Central memory CD4-positive, alpha-beta T cell (primary cell): ENCODE measurements at regions not wholly inside any gene's neighbourhood (a gene's known extent, or its start where the extent isn't known, plus 50 kb on each side); places are given as distances from the start of the nearest gene placed in this dataset.

Experiments
- DNase-seq: peaks from one replicate; pipeline ENCODE4 v3.0.0; 2022

GRCh38 chr2:37549598-37549997, 121.8 kb downstream of the CDC42EP3 start:
- no peak for DNase-seq

GRCh38 chr2:37550190-37550589, 121.3 kb downstream of the CDC42EP3 start:
- DNase-seq, result no peak

- no peak for DNase-seq
Measured at GRCh38 chr2:37551783-37552182, 119.7 kb downstream of the CDC42EP3 start.

DNA sequence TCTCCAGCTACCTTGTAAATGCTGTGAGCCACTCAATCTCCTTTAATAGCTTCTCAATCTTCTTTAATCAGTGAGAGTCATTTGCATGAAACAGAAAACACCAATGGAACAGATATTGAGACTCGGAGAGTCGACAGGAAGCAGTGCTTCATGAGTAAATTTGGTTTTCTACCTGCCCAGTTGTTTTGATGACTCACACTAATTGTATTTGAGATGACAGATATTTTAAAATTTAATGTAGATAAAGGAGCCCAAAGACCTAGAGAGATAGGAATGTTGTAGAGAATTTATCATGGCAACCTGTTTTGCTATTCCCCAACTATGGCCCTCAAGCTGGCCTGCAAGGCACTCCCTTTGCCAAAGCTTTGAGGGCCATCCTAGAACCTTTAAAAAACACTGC, 119.1 kb downstream of the CDC42EP3 start:
- no peak for DNase-seq

GRCh38 chr2:37553411-37554154, 117.9 kb downstream of the CDC42EP3 start:
- no peak for DNase-seq

GRCh38 chr2:37554155-37554510, 117.3 kb downstream of the CDC42EP3 start:
- no peak for DNase-seq

- no peak for DNase-seq
Measured at GRCh38 chr2:37554687-37555086, 116.8 kb downstream of the CDC42EP3 start.

DNA sequence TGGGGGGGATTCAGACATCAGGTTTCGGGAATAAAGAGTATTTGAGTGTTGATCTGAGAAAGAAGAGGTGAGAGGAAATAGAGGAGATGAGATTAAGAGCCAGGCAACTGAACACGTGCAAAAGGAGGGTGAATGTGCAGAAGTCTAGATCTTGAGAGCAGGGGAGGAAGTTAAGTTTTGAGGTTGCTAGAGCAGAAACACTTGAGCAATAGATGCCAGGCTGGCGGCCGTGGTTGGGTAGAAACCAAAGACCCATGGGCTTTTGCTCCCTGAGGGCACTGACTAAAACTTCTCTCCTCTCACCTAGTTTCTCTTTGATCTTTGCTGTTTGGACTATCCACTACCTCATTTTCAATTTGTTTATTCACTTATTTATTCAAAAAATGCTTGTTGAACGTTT, 116.0 kb downstream of the CDC42EP3 start:
- no peak for DNase-seq

- DNase-seq, result no peak
Measured at GRCh38 chr2:37556256-37556655, 115.2 kb downstream of the CDC42EP3 start.

DNA sequence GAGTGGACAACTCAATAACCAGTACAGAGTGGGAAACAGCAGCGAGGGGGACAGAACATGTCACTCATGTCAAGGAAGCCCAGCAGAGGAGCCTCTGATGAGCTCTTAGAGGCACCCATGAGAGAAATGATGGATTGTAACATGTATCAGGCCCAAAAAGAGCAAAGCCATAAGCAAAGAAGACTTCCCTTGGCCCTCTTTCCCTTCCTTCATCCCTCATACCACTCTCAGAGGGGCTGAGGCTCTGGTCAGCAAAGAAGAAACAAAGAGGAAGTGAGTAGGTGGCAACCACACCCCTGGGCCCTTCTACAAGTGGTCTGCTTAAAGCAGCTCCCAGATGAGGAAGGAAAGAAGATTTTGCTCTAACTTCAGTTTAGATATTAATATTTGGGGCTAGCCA, 112.8 kb downstream of the CDC42EP3 start:
- DNase-seq, result no peak

DNA sequence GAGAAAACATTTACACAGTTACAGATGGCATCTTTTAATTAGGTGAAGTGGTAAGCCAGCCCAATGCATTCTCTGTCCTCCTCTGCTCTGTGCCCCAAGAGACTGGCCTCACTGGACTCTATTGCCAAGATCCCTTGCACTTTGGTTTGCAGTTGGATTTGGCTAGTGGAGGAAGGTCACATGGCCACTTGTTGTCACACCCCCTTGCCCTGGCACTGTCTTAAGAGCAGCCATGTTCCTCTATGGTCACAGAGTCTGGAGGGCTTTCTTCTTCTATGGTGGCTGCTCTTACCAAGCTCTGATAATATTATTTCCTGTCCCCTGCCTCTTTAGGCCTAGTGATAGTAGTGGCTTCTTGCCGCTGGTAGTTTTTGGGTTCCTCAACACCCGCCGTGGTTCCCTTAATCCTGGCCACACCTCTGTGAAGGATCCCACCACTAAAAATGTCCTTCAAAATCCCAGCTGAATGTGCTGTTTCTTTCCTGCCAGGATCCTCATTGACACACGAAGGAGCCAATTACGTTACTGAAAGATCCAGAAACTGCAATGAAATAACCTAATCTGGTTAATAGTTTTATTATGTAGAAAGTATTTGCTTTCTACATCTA, 111.1 kb downstream of the CDC42EP3 start:
- no peak for DNase-seq

- DNase-seq, result no peak
Measured at GRCh38 chr2:37560863-37561614, 110.4 kb downstream of the CDC42EP3 start.

DNA sequence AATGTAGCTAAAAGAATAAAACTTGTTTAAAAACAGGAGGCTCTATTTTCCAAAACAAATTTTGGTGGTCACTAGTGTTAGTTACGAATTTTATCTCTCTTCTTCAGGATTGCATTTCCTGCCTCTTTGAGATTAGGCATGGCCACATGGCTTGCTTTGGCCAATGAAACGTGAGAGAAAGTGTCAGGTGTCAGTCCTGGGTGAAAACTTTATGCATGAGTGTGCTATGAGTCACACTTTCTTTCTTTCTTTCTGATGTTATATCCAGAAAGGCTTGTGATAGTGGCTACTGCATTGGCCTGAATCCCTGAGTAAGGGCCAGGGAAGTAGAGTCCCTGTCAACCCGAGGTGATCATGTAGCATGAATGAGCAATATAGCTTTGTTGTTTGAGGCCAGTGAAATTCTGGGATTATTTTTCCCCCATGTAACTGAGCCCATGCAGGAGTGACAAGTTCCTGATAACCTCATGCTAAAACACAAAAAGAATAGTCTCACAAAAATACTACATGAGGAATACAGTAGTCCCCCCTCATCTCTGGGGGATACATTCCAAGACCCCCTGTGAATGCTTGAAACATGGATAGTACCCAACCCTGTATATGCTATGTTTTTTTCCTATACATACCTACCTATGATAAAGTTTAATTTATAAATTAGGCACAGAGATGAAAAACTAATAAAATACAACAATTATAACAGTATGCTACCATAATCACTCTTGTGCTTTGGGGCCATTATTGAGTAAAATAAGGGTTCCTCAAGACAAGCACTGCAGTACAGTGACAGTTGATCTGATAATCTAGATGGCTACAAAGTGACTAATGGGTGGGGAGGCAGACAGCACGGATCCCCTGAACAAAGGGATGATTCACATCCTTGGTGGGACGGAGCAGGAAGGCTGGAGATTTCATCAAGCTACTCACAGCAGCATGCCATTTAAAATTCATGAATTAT, 109.5 kb downstream of the CDC42EP3 start:
- no peak for DNase-seq

DNA sequence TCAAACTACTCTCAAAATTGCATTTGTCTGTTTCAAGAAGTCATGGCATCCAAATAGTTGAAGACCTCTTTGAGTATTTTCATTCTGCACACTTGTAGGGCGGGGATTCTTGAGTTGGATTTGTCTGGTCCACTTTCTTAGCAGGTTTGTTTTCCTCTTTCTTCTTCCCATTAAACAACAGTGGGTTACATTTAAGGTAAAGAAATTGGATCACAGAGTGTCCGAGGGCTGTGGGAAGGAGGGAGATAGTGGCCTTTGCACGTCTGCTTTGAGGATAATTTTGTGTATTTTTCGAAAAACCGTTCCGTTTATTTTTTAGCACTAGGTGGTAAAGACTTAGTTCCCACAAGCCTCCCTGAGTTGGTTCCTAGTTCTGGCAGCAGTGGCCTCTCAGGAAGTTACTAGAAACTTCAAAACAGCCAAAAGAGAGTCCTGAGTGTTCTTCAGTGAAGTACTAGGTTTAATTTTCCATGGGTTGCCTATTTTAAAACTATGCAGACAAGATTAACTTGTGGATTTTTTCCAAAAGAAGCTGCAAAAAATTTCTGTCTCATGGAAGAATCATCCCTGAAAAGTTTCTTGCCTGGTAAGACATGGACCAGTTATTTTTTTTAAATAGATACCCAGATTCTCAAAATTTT, 107.9 kb downstream of the CDC42EP3 start:
- no peak for DNase-seq

DNA sequence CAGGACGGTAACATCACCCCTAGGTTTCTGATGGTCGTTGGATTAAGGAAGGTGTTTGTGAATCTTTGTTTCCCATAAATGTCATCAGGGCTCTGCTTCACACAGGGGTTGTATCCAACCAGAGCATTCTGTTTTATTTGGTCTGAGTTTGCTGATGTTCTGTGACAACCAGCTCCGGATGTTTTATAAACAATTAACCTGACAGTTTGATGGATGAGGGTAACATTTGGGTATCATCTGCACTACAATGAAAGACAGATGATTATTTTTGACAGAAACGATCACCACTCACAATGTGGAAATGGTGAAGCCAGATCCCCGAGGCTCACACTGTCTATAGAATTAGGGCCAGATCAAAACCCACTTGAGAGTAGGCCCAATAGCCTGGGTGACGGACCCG, 107.1 kb downstream of the CDC42EP3 start:
- DNase-seq, result no peak

GRCh38 chr2:37566517-37566981, 104.9 kb downstream of the CDC42EP3 start:
- no peak for DNase-seq

DNA sequence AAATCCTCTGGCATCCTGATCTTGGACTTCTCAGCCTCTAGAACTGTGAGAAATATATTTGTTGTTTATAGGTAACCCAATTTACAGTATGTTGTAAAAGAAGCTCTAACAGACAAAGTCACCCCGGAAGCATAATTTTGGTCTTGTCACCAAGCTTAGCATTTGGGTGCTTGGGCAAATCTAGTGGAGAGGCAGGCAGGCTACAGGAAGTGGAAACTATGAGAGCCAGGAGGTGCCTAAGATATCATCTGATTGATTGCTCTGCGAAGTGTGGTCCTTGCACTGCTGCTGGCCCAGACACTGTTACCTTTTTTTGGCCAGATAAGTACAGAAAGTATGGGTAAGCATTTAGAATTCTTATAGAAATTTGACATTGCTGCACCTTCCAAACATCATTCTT, 102.9 kb downstream of the CDC42EP3 start:
- DNase-seq, result no peak

DNA sequence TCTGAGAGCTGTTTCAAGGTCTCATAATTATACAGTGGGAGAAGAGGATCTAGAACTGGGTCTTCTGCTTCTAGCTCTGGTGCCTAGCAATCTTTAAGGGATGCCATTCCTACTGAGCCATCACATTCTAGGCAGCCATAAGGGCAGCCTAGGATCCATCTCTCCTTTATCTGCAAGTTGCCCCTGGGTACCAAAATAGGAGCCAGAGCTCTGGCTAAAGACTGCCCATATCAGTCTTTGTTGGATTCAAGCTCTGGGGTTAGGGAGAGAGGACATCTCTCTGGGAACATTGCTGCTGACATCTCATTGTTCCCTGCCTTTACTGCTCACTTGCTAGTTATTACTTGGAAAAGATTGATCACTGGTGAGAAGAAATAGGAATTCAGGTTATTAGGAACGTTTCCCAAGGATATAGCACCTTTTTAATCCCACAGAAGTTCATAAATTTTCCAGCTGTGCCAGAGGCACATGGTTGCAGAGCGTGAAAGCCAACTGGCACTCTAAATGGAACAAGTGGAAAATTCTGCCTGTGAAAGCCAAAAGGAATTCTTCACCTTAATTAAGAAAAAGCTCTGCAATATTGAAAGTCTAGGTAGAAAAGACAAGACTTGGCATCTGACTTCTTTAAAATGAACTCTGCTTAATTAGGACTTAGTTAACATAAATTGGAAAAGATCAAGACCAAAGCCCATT, 102.2 kb downstream of the CDC42EP3 start:
- no peak for DNase-seq

DNA sequence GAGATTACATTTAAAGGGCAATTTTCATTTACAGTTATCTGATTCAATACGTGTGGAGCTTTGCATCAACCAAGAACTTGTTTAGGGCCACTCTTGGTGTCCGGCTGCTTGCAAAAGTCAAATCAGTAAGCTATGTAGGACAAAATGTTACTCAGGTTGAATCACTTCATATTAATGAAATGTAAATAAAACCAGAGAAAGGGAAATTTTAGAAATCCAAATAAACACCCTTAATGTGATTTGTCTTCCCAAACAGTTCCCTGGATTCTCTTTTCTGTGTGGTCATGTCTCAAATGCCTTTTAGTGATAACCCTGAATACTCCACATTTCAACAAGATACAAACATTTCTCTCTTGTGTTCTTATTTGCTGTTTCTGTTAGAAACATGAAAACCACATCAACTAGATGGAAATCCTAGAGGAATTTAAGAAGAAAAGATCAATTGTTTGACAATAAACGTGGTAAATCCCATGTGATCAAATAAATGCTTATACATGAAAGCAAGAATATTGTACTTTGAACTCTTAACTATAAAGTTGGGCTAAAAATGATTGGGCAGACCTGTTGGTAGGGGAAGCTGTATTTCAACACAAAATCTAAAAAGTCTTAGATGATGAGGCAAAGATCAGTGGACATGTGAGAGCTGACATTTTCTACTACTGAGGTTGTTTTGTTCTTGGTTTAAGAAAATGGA, 101.3 kb downstream of the CDC42EP3 start:
- DNase-seq, result no peak

DNA sequence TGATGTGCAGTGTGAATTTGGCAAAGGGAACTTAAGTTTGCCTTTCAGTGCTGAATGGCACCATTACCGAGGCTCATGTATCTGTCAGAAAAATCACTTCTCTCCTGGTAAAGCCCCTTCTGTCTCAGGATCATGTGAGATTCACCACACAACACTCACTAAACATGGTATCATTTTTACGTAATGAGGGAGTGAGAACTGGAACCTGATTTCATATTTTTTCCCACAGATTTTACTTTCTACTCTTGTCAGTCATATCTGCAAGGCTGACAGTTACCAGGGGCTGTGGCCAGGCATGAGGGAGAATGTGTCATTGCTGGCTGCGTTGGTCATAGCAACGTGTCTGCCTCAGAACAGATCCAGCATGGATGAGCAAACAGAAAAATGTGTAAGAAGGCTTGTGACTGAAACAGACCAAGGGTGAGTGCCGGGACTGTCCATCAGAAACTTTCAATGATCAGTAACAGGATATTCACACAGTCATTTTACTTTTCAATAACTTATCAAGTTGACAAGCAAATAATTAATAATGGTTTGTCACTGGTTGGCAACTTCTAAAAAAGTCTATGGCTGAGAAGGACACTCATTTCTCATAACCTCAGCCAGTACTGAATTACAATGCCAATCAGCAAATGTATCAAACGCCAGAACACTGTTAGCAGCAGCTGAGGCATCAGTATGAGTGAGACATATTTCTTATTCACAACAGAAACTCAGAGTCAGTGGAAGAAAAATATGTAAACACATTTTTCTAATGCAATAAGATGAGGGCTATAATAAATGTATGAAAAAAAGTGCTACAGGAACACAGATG, 100.5 kb downstream of the CDC42EP3 start:
- no peak for DNase-seq
